ENCODE measurements at regions not wholly inside any gene's neighbourhood (a gene's known extent, or its start where the extent isn't known, plus 50 kb on each side); places are given as distances from the start of the nearest gene placed in this dataset.

- no peak for DNase-seq (ENCODE audit: low read depth)
These were observed 366.4 kb downstream of the ETNK1 start for GRCh38 chr12:22991250-22991844.

DNA sequence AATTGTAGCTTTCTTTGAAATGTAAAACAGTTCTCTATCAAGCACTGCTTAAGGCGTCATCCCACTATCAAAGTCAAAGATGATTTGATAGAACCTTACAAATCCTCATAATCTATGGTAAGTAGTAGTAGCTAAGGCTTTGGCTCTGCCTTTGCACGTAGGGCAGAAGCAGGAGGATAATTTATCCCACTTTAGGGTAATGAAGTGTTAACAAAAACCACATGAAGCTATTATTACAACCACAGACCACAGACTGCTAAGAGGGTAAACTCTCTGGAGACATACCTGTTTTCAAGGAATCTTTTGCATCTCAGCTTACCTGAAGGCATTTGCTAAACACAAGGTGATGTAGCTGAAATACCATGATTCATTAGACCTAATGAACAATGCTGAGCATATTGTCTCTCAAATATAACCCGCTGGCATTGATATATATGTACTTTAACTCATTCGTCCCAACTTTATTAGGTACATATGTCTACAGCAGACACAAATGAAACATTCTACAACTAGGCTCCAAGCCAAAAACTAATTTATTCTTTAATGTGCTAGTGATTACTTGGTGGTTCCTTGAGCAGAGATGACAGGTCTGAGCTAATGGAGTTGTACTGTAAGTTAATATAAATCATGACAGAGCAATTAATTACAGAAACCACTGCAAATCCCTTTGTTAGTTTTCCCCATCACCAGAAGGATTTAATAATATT, 368.8 kb downstream of the ETNK1 start:
- no peak for DNase-seq (ENCODE audit: low read depth)

DNA sequence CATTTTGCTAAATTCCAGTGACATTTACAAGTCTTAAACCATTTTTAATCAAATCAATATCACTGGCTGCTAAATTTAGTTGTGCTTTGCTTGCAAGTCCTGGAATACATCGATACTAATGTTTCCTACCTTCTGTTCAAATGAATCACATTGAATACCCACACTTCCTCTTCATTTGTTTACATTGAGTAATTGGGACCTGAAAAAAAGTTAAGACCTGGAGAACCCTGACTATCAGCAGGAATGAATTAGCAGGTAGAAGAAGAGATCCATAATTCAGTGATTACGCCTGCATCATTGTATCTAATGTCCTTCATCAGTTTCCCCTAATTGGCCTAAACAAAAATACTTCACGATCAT, 369.3 kb downstream of the ETNK1 start:
- no peak for DNase-seq (ENCODE audit: low read depth)

GRCh38 chr12:23001487-23001886, 376.5 kb downstream of the ETNK1 start:
- DNase-seq (ENCODE audit: low read depth) = no peak

- DNase-seq (ENCODE audit: low read depth) = no peak
These were observed 377.4 kb downstream of the ETNK1 start for GRCh38 chr12:23002381-23002780.

DNA sequence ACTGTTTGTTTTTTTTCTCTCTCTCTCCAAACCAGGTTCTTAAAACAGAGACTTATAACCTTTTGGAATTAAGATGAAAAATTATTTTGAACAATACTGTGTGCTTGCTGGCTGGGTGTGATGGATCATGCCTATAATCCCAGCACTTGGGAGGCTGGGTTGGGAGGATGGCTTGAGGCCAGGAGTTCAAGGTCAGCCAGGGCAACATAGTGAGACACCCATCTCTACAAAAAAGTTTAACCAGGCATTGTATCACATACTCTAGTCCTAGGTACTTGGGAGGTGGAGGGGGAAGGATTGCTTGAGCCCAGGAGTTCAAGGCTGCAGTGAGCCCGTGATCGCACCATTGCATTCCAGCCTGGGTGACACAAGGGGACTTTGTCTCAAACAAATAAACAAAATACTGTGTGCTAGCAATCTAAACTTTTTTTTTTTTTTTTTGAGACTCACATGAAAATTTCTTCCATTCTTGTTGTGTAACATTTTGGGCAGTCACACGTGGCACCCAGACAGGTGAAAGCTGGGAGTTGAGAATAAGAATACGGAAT, 379.6 kb downstream of the ETNK1 start:
- no peak for DNase-seq (ENCODE audit: low read depth)

GRCh38 chr12:23005387-23005786, 380.4 kb downstream of the ETNK1 start:
- no peak for DNase-seq (ENCODE audit: low read depth)

- DNase-seq (ENCODE audit: low read depth) = no peak
These were observed 381.4 kb downstream of the ETNK1 start for GRCh38 chr12:23006413-23006812.

DNA sequence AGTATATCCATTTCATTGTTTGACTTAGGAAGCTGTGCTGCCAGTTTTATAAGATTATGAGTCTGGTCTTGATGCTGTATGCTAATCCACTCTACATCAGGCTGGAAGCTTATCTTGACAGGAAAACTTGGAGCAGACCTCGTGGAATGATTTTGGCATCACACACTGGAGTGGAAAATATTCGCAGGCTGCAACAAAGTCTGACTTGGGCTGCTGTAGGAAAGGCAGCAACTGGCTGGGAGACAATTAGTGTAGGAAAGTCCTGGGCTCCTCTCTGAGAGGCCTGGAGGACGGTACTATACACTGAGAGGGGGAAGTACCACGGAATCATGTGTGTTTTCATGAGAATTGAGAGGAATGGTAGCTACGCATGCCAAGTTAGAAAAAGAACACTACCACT, 383.7 kb downstream of the ETNK1 start:
- DNase-seq (ENCODE audit: low read depth) = no peak

DNA sequence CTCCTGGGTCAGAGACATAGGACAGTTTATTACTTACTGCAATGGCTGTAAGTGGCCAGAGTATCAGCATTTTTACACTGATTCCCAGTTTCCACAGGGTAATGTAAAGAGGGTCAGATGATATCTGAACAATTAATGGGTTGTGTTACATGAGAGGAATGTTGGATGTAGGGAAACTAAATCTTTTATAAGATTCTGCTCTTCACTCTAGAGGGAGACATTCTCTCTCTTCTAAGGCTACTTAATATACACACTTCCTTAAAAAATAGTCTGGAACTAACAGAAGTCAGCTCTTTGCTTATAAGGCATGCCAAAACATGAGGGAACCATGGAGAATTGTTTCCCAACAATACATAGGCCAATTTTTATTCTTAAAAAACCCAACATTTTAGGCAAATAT, 389.8 kb downstream of the ETNK1 start:
- no peak for DNase-seq (ENCODE audit: low read depth)

DNA sequence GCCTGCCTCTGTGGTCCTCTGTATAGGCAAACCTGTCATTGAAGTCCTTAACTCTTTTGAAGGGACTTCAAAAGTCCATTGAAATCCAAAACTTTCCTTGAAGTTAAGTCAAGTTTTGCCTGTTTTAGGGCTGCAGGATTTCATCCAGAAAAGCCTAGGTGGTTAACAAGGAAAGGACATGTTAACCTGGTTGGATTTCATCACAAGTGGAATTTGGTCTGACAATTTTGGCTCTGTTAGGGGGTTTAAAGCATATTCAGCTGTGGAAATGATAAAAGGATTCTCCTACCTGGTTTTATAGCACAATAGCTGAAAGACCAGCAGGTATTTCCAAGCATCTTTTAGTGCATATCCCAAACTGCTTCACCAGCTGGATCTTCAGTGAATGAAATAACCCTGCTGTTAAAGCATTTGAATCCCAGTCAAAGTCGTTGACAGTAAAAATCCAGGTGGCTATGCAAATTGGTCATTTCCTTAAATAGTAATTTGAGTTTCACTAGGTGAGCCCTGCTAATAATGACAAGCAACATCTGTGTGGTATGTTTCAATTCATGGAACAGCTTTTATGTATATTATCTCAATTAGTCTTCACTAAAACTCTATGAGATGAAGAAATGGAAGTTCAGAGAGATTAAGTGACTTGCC, 400.5 kb downstream of the ETNK1 start:
- DNase-seq (ENCODE audit: low read depth) = no peak

DNA sequence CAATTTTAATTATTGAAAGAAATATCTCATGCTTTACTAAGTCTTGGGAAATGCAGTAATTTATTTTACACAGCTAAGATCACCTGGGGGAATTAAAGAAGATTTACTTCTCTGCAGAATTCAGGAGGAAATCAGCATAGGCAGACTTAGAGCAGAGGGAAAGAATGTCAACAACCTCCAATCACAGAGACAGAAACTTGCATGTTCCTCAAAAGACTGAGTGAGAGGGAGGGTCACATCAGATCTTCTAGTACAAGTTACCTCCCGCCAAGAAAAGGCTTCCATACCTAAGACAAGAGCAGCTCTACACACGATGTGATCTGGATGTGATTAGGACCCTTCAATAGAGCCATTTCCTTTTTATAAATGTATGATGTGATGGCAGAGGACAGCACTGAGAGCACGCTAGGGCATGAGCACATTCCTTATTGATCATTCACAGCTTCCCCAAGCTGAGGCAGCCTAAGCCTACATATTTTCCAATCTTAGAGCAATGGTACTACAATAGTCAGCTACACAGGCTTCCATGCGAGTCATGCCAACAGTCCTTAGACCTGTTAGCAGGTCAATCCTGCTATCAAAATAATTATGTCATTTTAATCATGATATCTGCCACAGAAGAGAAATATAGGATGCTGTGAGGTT, 403.3 kb downstream of the ETNK1 start:
- DNase-seq (ENCODE audit: low read depth) = peak; percentile 33

DNA sequence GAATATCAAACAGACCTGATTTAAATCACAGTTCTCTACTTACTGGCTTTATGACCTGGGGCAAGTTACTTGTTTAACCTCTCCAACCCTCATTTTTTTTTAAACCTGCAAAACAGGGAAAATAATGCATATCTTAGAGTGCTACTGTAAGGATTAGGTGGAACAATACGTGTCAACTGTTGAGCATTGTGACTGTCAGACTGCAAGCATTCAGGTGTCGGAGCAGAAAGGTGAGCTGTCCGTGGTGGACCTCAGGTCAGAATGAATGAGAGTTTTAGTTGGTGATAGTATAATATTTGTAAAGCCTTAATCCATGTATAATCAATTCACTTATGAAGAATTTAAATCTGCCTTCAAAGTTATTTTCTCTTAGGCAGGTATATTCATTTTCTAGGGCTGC, 404.2 kb downstream of the ETNK1 start:
- no peak for DNase-seq (ENCODE audit: low read depth)

- DNase-seq (ENCODE audit: low read depth) = no peak
These were observed 414.9 kb downstream of the ETNK1 start for GRCh38 chr12:23039834-23040233.

- no peak for DNase-seq (ENCODE audit: low read depth)
These were observed 416.8 kb downstream of the ETNK1 start for GRCh38 chr12:23041774-23042173.

DNA sequence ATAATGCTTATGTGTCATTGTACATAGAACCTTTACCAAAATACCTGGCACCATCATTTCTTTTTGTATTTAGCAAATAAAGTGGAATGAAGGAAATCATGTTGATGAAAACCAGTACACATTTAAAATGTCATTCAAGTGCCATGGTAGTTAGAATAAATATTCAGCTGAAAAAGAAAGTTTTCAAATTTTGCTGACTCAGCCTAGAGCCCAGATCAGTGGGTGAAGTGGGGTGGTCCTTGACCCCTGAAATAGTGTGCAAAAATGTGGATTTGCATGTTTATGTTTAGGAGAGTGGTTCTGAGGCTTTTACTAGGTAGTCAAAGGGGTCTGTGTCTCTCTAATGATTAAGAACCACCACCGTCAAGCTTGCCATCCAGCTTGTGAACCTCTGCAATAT, 418.7 kb downstream of the ETNK1 start:
- DNase-seq (ENCODE audit: low read depth) = no peak

DNA sequence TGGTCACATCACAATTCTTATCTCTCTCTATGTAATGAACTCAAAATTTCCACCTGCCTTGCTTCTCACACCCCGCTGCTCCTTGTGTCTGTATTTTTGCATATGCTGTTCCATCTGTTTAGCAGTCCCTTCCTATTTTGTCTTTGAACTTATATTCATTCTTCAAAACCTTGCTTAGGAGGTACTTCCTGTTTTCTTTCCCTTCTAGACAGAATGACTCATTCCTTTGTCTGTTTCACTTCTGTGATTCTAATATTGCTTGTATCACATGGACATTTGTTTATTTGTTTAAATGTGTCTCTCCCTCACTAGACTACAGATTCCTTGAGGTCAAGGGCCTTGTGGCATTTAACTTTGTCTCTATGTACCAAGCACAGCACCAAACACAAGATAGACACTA, 424.2 kb downstream of the ETNK1 start:
- no peak for DNase-seq (ENCODE audit: low read depth)

GRCh38 chr12:23055004-23055403, 430.0 kb downstream of the ETNK1 start:
- DNase-seq (ENCODE audit: low read depth) = no peak

DNA sequence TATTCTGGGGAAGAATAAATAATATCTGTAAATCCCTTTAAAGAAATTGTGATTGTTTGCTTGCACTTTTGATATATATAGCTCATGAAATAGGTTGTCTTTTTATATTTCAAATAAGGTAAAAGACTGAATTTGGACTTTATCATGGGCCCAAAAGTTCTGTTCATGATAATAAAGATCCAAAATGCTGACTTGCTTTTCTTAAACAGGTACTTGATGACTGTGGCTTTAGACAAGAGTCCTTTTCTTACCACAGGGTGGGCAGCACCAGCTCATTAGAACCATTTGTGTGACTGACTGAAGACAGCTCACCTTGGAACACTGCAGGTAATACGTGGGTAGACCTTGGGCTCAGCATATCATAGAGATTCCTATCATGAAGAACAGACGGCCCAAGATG, 432.6 kb downstream of the ETNK1 start:
- no peak for DNase-seq (ENCODE audit: low read depth)

GRCh38 chr12:23060161-23060560, 435.2 kb downstream of the ETNK1 start:
- no peak for DNase-seq (ENCODE audit: low read depth)

DNA sequence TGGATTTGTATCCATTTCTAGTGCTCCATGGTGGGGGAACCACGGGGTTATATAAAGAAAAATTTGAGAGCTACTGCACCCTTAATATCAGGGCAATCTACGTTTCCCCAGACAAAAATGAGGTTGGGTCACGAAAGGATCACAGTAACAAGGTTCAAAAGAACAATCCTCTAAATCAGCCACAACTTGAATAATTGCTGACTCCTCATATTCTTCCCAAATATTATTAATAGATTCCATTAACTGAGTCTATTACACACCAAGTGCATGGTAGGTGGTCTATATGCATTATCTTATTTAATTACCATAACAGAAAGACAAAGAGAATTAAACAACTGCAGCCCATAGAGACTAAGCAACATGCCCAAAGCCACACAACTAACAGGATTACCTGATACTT, 438.2 kb downstream of the ETNK1 start:
- DNase-seq (ENCODE audit: low read depth) = no peak

DNA sequence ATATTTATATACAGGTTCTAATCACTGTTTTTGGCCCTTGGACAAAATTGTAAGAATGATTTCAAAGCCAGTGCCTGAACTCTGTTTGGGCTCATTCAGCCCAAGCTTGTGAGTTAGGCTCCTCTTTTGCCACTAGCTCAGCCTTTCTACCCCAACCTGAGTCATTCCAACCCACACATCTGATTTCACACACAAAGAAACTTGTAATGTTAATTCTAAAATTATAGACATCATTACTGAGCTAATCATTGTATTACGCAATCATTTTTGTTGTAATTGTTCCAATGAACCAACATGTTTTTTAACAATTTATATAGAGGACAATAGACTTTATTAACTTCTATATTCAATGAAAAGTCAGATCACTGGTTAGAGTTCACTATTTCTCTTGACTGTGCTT, 441.1 kb downstream of the ETNK1 start:
- no peak for DNase-seq (ENCODE audit: low read depth)

GRCh38 chr12:23083267-23083666, 458.3 kb downstream of the ETNK1 start:
- DNase-seq (ENCODE audit: low read depth) = peak; percentile 97
